Left lobe of liver (tissue), 2 donors: ENCODE measurements at regions not wholly inside any gene's neighbourhood (a gene's known extent, or its start where the extent isn't known, plus 50 kb on each side); places are given as distances from the start of the nearest gene placed in this dataset.
"Not testable (repeated sequence)": the region's sequence is repeated elsewhere in the genome, so short reads cannot be mapped to it uniquely, and the experiment has no call there.

Source experiments
- ATAC-seq: fragments of 200-7000 bp; cut with Tn5 transposase; one replicate; pipeline ENCODE4 v1.9.1; 2020; ENCODE audit warnings: mild to moderate bottlenecking, moderate library complexity
- DNase-seq: peaks from one replicate; pipeline ENCODE4 v3.0.0-alpha.2; 2020; ENCODE audit warnings: low spot score
- donor health status: DM: no; HTN: no; CAD: no; lungs with moderate emphysema.
- donor health status: DM: no; HTN: yes; CAD: no.

DNA sequence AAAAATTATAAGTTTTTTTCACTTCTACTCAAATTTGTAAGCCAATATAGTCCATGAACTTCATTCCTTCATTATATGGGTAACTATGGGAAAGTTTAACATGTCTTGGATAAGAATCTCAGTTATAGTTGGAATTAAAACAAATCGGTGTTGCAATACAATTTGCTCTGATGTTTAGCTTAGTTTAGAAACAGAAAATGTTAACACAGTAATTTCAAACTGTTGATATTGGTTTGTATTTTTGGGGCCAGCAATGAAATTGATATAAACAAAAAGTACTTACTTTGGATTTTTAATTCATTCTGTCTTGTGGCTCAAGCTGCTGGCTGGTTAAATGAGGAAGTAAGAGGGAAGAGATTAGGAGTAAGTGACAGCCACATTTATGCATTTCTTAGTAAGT, 368.5 kb upstream of the NT5C1B start:
- DNase-seq (no peak), ATAC-seq (no peak)

DNA sequence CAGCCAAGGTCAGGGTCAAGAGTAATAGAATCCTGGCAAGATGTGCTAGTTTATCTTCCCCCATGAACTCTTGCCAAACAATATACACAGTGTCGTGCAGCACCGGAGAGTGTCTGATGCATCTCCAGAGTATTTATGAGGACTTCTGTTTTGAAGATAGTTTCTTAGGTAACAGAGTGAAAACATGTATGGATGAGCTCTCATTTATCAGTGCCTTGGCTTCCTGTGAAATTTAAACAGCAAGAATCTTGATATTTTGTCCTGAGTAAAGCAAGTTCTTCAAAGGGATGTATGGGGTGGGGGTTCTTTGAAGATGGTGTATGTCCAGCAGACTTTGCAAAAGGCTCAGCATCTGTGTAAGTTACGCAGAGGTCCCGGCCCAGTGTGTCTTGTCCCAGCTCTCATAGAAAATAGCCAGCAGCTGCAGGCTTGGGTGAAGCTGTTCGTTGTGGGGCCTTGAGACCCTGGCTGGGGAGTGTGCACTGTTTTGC, 361.0 kb upstream of the NT5C1B start:
- no peak for DNase-seq
- no peak for ATAC-seq

DNA sequence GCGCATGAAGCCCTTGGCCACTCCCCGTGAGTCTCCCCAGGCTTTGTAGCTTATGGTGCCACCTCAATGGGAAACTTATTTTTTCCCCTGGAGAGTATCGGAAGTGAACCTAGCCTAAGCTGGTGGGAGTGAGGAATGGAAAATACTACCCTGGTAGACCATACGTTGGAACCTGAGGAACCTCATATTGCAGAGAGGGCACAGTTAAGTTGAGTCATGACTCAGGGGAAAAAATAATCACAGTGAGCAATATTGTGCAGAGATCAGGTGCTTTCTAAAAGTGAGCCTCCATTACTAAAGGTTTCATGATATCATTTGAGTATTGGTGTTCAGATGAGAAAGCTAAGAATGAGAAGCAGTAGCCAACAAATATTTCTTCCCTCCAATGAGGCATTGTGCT, 360.5 kb upstream of the NT5C1B start:
- ATAC-seq (no peak), DNase-seq (no peak)

DNA sequence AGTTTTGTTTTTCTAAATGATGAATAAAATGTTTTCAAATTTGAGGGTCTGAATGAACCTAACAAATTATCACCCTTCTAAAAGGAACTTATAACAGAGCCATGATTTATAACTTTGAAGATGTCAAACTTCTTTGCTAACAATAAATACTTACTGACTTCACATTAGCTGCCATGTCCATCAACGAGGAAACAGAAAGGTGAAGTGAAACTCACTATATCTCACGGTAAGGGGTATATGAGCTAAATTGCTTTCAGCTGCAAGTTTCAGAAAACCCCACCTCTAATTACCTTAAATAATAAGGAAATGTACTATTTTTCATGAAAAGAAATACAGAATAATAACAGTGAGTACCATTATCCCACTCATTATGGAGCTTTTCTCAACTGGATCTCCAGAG, 350.8 kb upstream of the NT5C1B start:
- DNase-seq, result no peak
- ATAC-seq, result no peak

DNA sequence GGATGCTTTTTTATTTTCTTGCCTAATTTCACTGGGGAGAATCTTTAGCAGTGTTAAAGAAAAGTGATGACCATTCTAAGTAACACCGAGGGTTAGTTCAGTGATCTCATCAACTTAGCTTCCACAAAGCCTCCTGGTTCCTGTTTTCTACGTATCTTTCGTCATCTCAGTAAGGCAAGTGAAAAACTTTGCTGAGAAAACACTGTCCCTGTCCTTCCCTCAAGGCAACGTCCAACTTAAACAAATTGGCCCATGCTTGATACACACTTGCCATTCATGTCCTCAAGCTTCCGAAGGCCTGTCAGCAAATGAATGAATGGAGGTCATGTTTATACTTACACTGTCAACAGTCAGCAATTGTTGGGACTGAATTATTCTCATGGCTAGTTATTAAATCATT, 350.4 kb upstream of the NT5C1B start:
- not testable (repeated sequence) for DNase-seq, ATAC-seq

DNA sequence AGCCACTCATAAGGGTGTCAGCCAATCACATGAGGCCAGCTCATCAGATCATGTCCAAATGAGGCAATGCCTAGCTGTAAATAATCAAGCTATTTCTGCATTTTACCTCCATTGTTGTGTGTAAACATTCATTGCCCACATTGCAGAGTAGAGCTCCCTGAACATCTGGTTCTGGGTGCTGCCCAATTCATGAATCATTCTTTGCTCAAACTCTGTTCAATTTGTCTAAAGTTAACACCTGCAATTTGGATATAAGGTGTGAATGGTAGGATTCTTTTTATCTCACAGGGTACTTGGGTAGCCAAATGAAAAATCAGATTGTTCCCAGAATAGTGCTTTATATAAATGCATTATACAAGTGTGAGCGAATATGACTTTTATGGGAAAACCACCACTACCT, 345.5 kb upstream of the NT5C1B start:
- no peak for ATAC-seq

DNA sequence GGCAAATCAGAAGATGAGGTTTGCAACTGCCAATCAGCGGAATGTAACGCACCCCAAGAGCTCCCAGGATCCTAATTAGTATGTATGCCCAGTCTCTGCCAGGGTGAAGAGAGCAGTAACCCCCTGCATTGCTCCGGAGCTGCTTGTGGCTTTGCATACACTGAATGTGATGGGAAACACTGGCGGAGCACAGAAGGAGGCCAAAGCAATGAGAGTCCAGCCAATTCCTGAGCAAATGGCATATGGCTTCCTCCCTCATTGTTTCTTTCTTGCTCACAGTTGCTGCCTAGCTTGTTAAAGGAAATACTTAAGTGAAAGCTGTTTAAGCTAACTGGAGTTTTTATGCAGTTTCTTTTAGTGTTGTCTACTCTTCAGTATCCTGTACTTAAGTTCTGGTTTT, 343.5 kb upstream of the NT5C1B start:
- no peak for DNase-seq
- ATAC-seq, result no peak

More for the DNA sequence above, 345.5 kb upstream of the NT5C1B start:
- no peak for DNase-seq

DNA sequence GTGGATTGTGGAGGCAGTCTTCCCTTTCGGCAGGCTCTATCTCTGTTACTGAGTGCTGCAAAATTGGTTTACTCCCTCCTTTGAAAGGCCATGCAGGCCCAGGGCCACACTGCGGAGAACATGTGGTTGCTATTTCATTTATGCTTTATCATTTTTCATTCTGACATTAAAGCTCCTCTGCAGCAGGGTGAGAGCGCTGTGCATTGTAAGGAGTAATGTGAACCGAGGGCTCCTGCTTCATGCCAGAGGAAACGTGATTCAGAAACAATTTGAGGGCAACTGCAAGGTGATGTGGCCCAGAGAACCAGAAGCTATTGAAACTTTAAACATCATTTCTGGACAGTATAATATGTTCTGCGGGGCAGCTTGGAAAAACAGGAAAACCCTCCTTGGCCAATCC, 341.6 kb upstream of the NT5C1B start:
- DNase-seq (no peak), ATAC-seq (no peak)

DNA sequence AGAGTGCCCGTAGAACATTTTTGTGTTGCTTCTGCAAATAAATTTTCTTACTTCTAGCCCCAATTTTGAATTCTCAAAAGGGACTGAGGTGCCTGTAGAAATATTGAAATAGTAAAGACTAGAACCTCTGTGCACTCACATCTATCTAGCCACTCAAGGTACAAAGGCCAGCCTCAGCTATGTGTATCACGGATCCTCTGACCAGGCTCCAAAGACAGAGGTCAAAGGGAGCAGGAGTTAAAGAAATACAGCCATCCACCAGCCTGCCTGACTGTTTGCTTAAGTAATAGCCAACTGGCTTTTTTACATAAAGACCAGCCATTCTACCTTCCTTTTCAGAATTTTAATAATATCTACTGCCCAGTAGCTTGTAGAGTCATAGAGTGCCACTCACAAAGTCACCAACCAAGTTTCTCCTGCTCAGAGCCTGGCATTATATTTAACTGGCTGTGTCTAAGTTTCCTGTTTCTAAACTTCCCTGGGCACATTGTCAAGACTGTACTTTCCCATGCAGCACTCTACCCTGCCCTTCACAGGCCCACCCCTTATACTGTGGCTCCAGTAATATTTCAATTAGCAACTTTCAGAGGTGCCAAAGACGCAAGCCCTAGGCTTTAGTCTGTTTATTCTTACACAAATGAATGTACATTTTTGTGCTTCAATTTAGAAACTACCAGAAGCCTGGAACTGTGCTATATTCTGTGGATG, 338.3 kb upstream of the NT5C1B start:
- DNase-seq (peak; percentile 65), ATAC-seq (peak; percentile 95)

DNA sequence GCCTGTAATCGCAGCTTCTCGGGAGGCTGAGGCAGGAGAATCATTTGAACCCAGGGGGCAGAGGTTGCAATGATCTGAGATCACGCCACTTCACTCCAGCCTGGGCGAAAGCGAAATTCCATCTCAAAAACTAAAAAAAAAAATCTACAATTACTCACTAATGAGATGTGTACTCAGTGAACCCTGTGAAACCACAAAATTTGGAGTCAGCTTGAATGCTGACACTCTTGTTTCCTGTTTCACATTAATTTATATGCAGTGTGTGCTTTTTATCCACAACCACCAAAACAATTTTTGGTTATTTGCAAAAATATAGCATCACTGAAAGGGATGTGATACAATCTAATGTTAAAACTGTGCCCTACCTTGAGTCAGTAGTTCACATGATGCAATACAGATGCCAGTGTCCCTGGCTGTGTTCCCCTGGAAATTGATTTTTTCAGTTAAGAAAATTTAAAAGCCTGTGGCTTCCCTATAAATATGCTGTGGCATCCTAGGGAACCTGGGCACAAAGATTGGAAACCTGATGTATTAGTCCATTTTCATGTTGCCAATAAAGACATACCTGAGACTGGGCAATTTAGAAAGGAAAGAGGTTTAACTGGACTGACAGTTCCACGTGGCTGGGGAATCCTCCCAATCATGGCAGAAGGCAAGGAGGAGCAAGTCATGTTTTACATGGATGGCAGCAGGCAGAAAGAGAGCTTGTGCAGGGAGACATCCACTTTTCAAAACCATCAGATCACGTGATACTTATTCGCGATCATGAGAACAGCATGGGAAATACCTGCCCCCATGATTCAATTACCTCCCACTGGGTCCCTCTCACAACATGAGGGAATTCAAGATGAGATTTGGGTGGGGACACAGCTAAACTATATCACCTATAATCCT, 337.5 kb upstream of the NT5C1B start:
- peak; percentile 74 for ATAC-seq
- DNase-seq, result no peak

DNA sequence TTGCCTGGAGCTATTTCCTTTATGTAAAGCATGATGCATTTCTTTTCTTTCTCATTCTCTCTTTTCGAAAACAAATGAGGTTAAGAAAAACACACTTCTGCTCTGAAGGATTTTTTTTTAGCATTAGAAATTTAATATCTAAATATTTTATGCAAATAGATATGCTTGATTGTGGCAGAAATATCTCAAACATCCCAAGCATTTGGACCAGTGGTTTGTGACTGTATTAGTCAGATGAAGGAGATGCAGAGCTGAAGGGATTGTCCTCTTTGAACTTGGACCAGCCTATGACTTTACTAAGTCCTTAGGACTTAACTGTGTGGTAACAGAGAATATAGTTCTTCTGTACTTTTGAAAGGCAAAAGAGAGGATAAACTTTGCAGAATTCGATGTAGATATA, 335.9 kb upstream of the NT5C1B start:
- no peak for ATAC-seq
- DNase-seq, result no peak

DNA sequence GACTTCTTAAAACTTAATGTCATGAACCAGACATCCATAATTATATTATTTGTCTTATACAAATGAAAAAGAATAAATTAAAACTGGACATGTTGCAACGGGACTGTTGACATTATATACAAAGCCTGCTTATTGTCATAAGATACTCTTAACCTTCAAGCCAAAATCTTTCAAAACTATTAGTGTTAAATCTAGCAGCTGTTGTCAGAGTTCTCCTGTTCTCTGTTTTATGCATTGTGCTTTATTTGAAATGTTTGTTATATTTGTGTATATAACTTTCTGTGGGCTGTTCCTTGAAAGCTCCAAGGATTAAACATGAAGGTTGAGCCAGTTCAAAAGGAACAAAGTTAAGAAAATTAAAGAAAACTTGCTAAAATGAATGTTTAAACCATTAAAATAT, 335.5 kb upstream of the NT5C1B start:
- DNase-seq (no peak), ATAC-seq (no peak)

DNA sequence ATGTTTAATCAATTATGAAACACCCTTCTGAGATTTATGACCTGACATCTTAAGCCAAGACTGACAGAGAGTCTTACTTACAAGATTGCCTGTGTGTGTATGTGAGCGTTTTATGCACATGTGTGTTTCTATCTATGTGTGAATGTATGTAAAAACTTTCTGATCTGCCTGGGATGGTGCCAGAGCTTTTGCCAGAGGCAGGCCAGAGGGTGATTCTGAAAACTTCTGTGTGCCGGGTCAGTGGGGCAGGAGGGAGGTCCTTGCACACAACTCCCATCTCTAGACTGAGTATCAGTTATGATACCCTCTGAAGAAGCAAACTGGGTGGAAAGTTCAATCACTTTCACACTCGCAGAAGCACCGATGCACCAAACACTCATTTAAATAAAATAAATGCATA, 335.0 kb upstream of the NT5C1B start:
- no peak for ATAC-seq

DNA sequence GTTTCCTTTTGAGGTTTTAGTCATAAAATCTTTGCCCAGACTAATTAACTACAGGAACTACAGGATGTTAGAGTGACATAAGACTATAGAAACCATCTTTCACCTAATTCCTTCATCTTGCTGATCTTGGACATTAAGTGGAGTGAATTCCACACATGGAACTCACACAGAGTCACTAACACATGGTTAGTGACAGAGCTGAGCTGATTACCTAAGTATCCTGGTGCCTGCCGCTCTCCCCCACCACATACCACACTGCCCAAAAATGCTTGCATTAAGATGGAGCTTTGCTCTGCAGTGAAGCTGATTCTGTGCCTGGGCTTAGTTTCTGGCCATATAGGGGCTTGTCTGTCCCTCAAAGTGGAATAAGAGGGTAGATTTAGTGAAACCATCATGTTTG, 332.9 kb upstream of the NT5C1B start:
- DNase-seq, result no peak
- ATAC-seq, result no peak

More for the DNA sequence above, 335.0 kb upstream of the NT5C1B start:
- DNase-seq, result no peak

DNA sequence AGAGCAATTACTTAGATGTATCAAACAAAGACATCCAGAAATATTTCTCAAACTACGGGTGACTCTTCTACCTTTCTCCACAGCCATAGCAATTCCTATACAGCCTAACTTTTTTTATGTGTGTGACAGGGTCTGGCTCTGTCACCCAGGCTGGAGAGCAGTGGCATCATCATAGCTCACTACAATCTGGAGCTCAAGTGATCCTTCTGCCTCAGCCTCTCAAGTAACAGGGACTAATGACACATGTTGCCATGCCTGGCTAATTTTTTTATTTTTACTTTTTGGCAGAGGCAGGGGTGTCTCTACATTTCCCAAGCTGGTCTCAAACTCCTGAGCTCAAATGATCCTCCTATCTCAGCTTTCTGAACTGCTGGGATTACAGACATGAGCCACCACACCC, 328.9 kb upstream of the NT5C1B start:
- no peak for DNase-seq
- ATAC-seq, result no peak

DNA sequence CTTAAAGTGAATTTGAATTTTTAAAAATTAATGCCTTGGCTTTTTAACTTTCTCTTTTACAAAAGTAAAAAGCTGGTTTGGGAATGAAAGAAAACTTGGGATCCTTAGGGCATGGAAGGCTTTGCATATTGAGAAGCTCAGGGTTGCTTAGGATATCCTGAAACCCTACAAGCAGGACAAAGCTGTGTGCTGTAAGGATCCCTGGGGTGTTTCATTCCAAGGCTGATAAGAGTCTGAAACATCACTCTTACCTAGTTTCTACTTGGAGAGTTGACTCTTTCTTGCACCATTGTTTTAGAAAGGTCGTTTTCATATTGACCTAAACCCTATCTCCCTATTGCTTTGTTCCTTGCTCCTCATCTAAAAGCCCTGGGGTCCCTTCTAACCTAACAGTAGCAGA, 325.9 kb upstream of the NT5C1B start:
- no peak for DNase-seq
- no peak for ATAC-seq

DNA sequence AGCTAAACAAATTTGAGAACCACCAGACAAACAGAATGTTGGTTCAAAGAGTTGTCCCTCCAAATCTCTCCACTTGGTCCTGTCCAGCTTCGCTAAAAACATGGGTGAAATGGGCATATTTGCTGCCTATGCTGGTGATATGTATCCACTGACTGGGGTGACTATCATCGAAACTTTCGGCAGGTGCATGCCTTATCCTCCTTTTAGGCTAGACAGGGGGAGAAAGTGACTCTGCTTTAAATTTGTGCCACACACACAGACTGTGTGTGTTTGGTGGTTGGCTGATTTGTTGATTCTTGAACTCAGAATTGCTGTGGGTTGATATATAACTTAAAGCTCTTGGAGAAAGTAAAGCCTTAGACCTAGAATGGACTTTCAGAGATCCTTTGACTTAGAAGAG, 324.1 kb upstream of the NT5C1B start:
- DNase-seq, result no peak
- ATAC-seq, result no peak

DNA sequence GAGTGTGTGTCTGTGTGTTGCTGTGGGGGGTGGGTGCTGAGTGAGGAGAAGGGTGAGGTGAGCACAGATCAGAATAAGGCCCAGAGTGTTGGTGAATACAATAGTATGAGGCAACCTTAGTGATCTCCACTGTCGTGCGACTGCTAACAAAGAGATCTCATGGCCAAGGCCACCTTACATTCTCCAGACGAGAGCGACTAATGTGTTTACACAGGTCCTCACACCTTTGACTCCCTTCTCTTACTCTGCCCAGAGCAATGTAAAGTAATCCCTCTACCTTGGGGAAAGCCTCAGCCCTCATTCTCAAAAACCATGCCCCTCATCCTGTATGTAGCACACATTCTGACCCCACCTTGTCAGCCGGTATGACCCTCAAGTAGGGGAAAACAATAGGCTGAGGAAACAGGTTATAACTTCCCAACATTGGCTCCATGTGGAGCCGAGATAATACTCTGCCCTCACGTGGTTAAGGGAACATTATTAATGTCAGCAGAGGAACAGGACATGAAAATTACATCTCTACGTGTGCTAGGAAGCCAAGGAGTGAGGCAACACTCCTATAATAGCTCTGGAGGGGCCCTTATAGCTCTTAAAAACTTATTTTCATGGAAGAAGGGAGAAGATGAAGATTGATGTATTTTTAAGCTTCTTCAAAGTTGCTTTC, 323.0 kb upstream of the NT5C1B start:
- no peak for ATAC-seq
- no peak for DNase-seq

DNA sequence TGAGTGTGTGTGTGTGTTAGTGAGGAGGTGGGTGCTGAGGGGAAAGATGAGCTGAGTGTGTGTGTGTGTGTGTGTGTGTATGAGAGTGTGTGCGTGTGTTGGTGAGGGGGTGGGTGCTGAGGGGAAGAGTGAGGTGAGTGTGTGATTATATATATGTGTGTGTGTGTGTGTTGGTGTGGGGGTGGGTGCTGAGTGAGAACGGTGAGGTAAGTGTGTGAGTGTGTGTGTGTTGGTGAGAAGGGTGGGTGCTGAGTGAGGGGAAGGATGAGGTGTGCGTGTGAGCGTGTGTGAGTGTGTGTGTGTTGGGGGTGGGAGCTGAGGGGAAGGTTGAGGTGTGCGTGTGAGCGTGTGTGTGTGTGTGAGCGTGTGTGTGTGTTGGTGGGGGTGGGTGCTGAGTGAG, 322.0 kb upstream of the NT5C1B start:
- ATAC-seq, result no peak
- DNase-seq, result no peak

DNA sequence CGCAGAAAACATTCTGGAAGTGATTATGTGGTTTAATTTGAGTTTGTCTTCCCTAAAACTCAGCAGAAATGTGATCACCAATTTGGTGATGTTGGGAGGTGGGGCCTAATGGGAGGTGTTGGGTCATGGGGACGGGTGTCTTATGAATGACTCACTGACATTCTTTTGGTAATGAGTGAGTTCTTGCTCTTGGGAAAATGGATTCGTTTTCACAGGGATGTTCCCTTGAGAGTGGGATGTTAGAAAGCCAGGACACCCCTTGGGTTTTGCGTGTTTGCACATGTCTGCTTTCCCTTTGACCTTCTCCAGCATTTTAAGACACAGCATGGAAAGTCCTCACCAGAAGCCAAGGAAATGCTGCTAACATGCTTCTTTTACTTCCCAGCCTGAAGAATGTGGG, 321.5 kb upstream of the NT5C1B start:
- ATAC-seq, result no peak
- no peak for DNase-seq

DNA sequence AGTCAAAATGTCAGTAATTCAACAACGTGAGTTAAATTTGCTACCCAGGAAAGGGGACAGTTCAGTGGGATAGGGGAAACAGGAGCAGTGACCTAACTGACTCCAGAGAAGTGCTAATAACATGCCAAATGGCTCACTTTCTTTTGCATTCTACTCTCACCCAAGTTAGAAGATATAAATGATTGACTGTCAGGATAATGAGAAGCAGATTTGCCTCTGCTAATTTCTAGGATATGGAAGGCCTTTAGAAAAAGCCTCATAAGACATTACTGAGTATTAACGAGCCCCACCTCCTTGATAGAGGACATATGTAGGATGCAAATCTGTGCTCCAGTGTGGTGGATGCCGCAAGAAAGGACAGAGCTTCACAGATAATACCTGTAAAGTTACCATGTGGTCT, 318.6 kb upstream of the NT5C1B start:
- ATAC-seq, result no peak
- no peak for DNase-seq

DNA sequence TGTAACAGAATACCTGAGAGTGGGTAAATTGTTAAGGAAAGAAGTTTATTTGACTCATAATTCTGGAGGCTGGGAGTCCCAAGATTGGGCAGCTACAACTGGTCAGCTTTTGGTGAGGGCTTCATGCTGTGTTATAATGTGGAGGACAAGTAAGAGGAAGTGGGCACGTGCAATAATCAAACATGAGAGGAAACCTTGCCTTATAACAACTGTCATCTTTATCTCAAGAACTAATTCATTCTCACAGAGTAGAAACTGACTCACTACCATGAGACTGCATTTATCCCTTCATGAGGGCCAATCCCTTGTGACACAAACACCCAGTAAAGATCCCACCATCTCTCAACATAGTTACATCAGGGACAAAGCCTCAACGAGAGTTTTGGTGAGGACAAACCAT, 318.1 kb upstream of the NT5C1B start:
- DNase-seq (no peak), ATAC-seq (no peak)
